K562 (cell line): ENCODE measurements at regions not wholly inside any gene's neighbourhood (a gene's known extent, or its start where the extent isn't known, plus 50 kb on each side); places are given as distances from the start of the nearest gene placed in this dataset.

ENCODE experiments used
- ATAC-seq: fragments of 200-7000 bp; cut with Tn5 transposase; 3 replicates; pipeline ENCODE4 v1.9.1; 2020; ENCODE audit warnings: moderate library complexity
- BruUV-seq: library from RNA; stranded (reverse); fragments of 400-500 nt; replicated peaks from 2 replicates; lab custom pipeline; 2021; lab: Mats Ljungman, UMichigan
- CTCF ChIA-PET: fragments of 300-600 bp; formaldehyde crosslinking; extraction: SDS; loops from one replicate; lab custom pipeline; 2021; ENCODE audit warnings: low intra/inter-chr PET ratio; lab: Yijun Ruan, JAX
- POLR2A ChIA-PET: fragments of 300-600, 350-650 bp; sonication (Branson Sonifier 250); formaldehyde crosslinking; extraction: SDS; loops from one replicate; lab custom pipeline; 2021; ENCODE audit warnings: antibody characterized with exemption, inconsistent platforms; lab: Yijun Ruan, JAX
- DNase-seq, 4 experiments: peaks; one replicate each; pipeline versions ENCODE4 v3.0.0 to v3.0.0-alpha.2; 2011 to 2018; ENCODE audit warnings: low spot score in 3 of 4, mixed read lengths in 3 of 4; ENCODE audit errors: extremely low read depth in 1 of 4
- FAIRE-seq: peaks from 2 replicates; lab custom pipeline; 2011; peaks lifted over from hg19 to GRCh38; lab: Jason Lieb, UNC
- H2AFZ ChIP-seq: 2 replicates; pipeline ENCODE4 v1.6.0; 2011; ENCODE audit warnings: low read depth, low read length, control low read depth, inconsistent platforms
- H3K27ac ChIP-seq: fragments of 200-600 bp; 3 replicates; pipeline ENCODE4 v1.8.0; 2011; ENCODE audit warnings: low read depth, mild to moderate bottlenecking, control low read depth, inconsistent platforms, low read length, moderate library complexity, mixed read lengths; ENCODE audit errors: extremely low read depth
- H3K27me3 ChIP-seq, 2 experiments: fragments of 300-600 bp in 1 of 2; 2 replicates in 1 of 2; 3 replicates in 1 of 2; pipeline versions ENCODE4 v1.6.0 to v1.8.0; 2011; ENCODE audit warnings: inconsistent platforms in 2 of 2, low read length in 2 of 2, mild to moderate bottlenecking in 1 of 2, mixed read lengths in 1 of 2, moderate library complexity in 1 of 2; ENCODE audit not compliant: control insufficient read depth in 2 of 2, insufficient read depth in 2 of 2
- H3K36me3 ChIP-seq: fragments of 300-600 bp; 3 replicates; pipeline ENCODE4 v1.8.0; 2011; ENCODE audit warnings: mild to moderate bottlenecking, low read length, inconsistent platforms; ENCODE audit not compliant: control insufficient read depth, insufficient read depth
- H3K4me1 ChIP-seq, 2 experiments: fragments of 200-600 bp in 1 of 2; replicated peaks in 1 of 2; 2 replicates in 1 of 2; 3 replicates in 1 of 2; pipeline versions ENCODE4 v1.5.1 to v1.8.0; 2011; ENCODE audit warnings: inconsistent platforms in 2 of 2, low read length in 2 of 2, mild to moderate bottlenecking in 1 of 2, mixed read lengths in 1 of 2, moderate library complexity in 1 of 2; ENCODE audit not compliant: control insufficient read depth in 2 of 2, insufficient read depth in 2 of 2
- H3K4me2 ChIP-seq: 2 replicates; pipeline ENCODE4 v1.6.1; 2011; ENCODE audit warnings: low read length, control low read depth, inconsistent platforms, mixed read lengths; ENCODE audit not compliant: insufficient read depth
- H3K4me3 ChIP-seq: fragments of 200-600 bp; sonication (generic), shearing (Covaris generic); 2 replicates; pipeline ENCODE4 v1.5.1; 2016; ENCODE audit warnings: control low read depth, inconsistent platforms
- H3K79me2 ChIP-seq: fragments of 200-600 bp; 3 replicates; pipeline ENCODE4 v1.8.0; 2011; ENCODE audit warnings: low read length, inconsistent platforms; ENCODE audit not compliant: control insufficient read depth, insufficient read depth
- H3K9ac ChIP-seq, 2 experiments: 2 replicates each; pipeline versions ENCODE4 v1.6.0 to v1.6.1; 2011; ENCODE audit warnings: low read depth in 2 of 2, low read length in 2 of 2, control low read depth in 1 of 2, inconsistent platforms in 1 of 2, mild to moderate bottlenecking in 1 of 2, mixed read lengths in 1 of 2; ENCODE audit not compliant: insufficient read depth in 1 of 2
- H3K9me1 ChIP-seq: one replicate; pipeline ENCODE4 v1.6.0; 2011; ENCODE audit warnings: inconsistent platforms, mild to moderate bottlenecking, low read length, moderate library complexity; ENCODE audit not compliant: control insufficient read depth, insufficient read depth
- H3K9me3 ChIP-seq: replicated peaks from 2 replicates; pipeline ENCODE4 v1.5.1; 2011; ENCODE audit warnings: low read depth, low read length, inconsistent platforms; ENCODE audit not compliant: control insufficient read depth, insufficient read depth
- H4K20me1 ChIP-seq: replicated peaks from 2 replicates; pipeline ENCODE4 v1.6.1; 2011; ENCODE audit warnings: low read length, inconsistent platforms, mixed read lengths; ENCODE audit not compliant: control insufficient read depth, insufficient read depth
- CREB1 ChIP-seq, 2 experiments: sonication (generic) in 1 of 2; formaldehyde crosslinking in 1 of 2; IDR thresholded peaks; 2 replicates each; pipeline versions ENCODE4 v1.6.1 to v1.8.0; 2012 to 2022; ENCODE audit warnings: inconsistent platforms in 1 of 2, mild to moderate bottlenecking in 1 of 2, missing genetic modification reagents in 1 of 2, moderate library complexity in 1 of 2
- KDM5B ChIP-seq: fragments of 200-600 bp; sonication (generic); IDR thresholded peaks from 2 replicates; pipeline ENCODE4 v1.6.1; 2012; ENCODE audit warnings: low read depth, mild to moderate bottlenecking, moderate library complexity, low read length, control low read depth, inconsistent platforms; ENCODE audit not compliant: insufficient replicate concordance
- RBFOX2 ChIP-seq: fragments of 200-400 bp; formaldehyde crosslinking; IDR thresholded peaks from 2 replicates; pipeline ENCODE4 v1.6.1; 2017; ENCODE audit warnings: low read depth, mild to moderate bottlenecking, low read length, moderate library complexity
- RBM15 ChIP-seq: fragments of 200-400 bp; formaldehyde crosslinking; IDR thresholded peaks from 2 replicates; pipeline ENCODE4 v1.6.1; 2018; ENCODE audit warnings: mild to moderate bottlenecking, low read length, moderate library complexity; ENCODE audit not compliant: insufficient read depth
- SIN3A ChIP-seq, 2 experiments: fragments of 150-350 bp in 1 of 2; IDR thresholded peaks; 2 replicates each; pipeline ENCODE4 v1.6.1; 2011 to 2016; ENCODE audit warnings: borderline replicate concordance in 2 of 2, low read depth in 2 of 2, low read length in 2 of 2, mild to moderate bottlenecking in 2 of 2, moderate library complexity in 2 of 2; ENCODE audit not compliant: control insufficient read depth in 1 of 2
- WGBS: fragments of 100-300 bp; shearing (Covaris generic); methylation state at CpG from one replicate; pipeline ENCODE4 v1.1.6; 2016; ENCODE audit warnings: low coverage, mixed read lengths; ENCODE audit not compliant: insufficient coverage; ENCODE audit errors: missing lambda C conversion rate; 5-methylcytosine and 5-hydroxymethylcytosine counted together
- in situ Hi-C: fragments of 300-500 bp; cut with MboI; formaldehyde crosslinking; loops from 4 replicates; pipeline ENCODE4 v1.15.0; 2018; ENCODE audit warnings: inconsistent platforms, mixed read lengths
- intact Hi-C: fragments of 100-400 bp; cut with micrococcal nuclease; formaldehyde crosslinking; loops from 2 replicates; pipeline ENCODE4 v1.14.2; 2022
- TF ChIP-seq, protein P1 (sequence below): fragments of 250-450 bp; sonication (Bioruptor Pico); IDR thresholded peaks from 2 replicates; pipeline ENCODE4 v1.5.0; 2020; ENCODE audit warnings: mild to moderate bottlenecking, borderline replicate concordance
- TF ChIP-seq, protein P2 (sequence below): fragments of 450-650 bp; IDR thresholded peaks from 2 replicates; pipeline ENCODE4 v1.6.1; 2017; ENCODE audit warnings: antibody characterized with exemption, mild to moderate bottlenecking
- TF ChIP-seq, protein P3 (sequence below): sonication (generic); IDR thresholded peaks from 2 replicates; pipeline ENCODE4 v1.6.1; 2016

DNA sequence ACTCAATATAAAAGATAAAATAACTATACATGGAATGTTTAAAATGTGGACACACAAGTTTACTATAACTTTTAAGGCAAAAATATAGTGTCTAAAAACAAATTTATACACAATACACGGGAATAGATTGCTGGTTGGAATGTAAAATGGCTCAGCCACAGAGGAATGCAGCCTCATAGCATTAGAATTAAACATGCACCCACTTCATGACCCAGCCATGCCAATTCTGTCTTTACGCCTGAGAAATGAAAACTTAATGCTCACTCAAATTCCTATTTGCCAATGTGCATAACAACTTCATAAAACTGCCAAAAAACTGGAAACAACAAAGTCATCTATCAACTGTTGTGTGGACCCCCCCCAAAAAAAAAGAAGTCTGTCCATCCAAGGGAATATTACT is 1006.6 kb upstream of the POU3F3 start:
- in situ Hi-C loops (no loop called here), intact Hi-C loops (no loop called here)
- CTCF ChIA-PET = no interaction called here

More for the DNA sequence above, 1006.6 kb upstream of the POU3F3 start:
- Histone ChIP-seq H4K20me1 (no peaks in the 10 kb centered on the region), H3K27me3 (no peaks in the 10 kb centered on the region), H3K4me2 (no peak overlapping the region), H3K36me3 (no peaks in the 10 kb centered on the region), H3K4me1 (no peaks in the 10 kb centered on the region), H3K9ac (no peak overlapping the region), H3K27ac (no peak overlapping the region), H2AFZ (no peak overlapping the region)
- POLR2A ChIA-PET = no interaction called here
- ATAC-seq (no peak), FAIRE-seq (no peak)
- BruUV-seq = no TSS peak
- 4% methylated on average over 2 of the region's 2 CpGs for WGBS
- TF ChIP-seq, protein P1, sequence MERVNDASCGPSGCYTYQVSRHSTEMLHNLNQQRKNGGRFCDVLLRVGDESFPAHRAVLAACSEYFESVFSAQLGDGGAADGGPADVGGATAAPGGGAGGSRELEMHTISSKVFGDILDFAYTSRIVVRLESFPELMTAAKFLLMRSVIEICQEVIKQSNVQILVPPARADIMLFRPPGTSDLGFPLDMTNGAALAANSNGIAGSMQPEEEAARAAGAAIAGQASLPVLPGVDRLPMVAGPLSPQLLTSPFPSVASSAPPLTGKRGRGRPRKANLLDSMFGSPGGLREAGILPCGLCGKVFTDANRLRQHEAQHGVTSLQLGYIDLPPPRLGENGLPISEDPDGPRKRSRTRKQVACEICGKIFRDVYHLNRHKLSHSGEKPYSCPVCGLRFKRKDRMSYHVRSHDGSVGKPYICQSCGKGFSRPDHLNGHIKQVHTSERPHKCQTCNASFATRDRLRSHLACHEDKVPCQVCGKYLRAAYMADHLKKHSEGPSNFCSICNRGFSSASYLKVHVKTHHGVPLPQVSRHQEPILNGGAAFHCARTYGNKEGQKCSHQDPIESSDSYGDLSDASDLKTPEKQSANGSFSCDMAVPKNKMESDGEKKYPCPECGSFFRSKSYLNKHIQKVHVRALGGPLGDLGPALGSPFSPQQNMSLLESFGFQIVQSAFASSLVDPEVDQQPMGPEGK = no peak
- no peak for TF ChIP-seq KDM5B
- no peak for TF ChIP-seq CREB1 (IDR thresholded peaks at IDR 0.05)
- TF ChIP-seq CREB1 (CRISPR knock-in tag; IDR thresholded peaks at IDR 0.05) = no peak
- TF ChIP-seq, protein P2, sequence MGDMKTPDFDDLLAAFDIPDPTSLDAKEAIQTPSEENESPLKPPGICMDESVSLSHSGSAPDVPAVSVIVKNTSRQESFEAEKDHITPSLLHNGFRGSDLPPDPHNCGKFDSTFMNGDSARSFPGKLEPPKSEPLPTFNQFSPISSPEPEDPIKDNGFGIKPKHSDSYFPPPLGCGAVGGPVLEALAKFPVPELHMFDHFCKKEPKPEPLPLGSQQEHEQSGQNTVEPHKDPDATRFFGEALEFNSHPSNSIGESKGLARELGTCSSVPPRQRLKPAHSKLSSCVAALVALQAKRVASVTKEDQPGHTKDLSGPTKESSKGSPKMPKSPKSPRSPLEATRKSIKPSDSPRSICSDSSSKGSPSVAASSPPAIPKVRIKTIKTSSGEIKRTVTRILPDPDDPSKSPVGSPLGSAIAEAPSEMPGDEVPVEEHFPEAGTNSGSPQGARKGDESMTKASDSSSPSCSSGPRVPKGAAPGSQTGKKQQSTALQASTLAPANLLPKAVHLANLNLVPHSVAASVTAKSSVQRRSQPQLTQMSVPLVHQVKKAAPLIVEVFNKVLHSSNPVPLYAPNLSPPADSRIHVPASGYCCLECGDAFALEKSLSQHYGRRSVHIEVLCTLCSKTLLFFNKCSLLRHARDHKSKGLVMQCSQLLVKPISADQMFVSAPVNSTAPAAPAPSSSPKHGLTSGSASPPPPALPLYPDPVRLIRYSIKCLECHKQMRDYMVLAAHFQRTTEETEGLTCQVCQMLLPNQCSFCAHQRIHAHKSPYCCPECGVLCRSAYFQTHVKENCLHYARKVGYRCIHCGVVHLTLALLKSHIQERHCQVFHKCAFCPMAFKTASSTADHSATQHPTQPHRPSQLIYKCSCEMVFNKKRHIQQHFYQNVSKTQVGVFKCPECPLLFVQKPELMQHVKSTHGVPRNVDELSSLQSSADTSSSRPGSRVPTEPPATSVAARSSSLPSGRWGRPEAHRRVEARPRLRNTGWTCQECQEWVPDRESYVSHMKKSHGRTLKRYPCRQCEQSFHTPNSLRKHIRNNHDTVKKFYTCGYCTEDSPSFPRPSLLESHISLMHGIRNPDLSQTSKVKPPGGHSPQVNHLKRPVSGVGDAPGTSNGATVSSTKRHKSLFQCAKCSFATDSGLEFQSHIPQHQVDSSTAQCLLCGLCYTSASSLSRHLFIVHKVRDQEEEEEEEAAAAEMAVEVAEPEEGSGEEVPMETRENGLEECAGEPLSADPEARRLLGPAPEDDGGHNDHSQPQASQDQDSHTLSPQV = no peak
- no peak for TF ChIP-seq SIN3A (IDR thresholded peaks at IDR 0.05; ENCODE audit: borderline replicate concordance in 2 of 2, control insufficient read depth in 1 of 2, low read depth in 2 of 2, low read length in 2 of 2)
- TF ChIP-seq, protein P3, sequence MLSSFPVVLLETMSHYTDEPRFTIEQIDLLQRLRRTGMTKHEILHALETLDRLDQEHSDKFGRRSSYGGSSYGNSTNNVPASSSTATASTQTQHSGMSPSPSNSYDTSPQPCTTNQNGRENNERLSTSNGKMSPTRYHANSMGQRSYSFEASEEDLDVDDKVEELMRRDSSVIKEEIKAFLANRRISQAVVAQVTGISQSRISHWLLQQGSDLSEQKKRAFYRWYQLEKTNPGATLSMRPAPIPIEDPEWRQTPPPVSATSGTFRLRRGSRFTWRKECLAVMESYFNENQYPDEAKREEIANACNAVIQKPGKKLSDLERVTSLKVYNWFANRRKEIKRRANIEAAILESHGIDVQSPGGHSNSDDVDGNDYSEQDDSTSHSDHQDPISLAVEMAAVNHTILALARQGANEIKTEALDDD = no peak
- TF ChIP-seq RBFOX2 = no peak
- no peak for TF ChIP-seq RBM15
- TF ChIP-seq, all 486 proteins: peak for 0
- Histone ChIP-seq H3K79me2 (no peaks in the 10 kb centered on the region), H3K9me1 (no peaks in the 10 kb centered on the region), H3K9me3 (no peaks in the 10 kb centered on the region), H3K4me3 (no peak overlapping the region)
- DNase-seq = no peak
